Stimulated activated naive B cell treated with anti-CD40 and anti-IgM and Interleukin-4, amounts not matched to agents 10 μg/mL and 1 μg/mL and 100 μg/mL, for 72 hours (primary cell): ENCODE measurements at regions not wholly inside any gene's neighbourhood (a gene's known extent, or its start where the extent isn't known, plus 50 kb on each side); places are given as distances from the start of the nearest gene placed in this dataset.
A peak's percentile ranks its signal among the peaks of the same experiment; 100 is the strongest.

Experiments
- ATAC-seq, 2 donors: fragments of 150-1000 bp; cut with Tn5 transposase; replicated peaks; 2 replicates each; pipeline ENCODE4 v1.10.0; 2021; ENCODE audit warnings: moderate library complexity in 1 of 2
- DNase-seq: peaks from one replicate; pipeline ENCODE4 v3.0.0; 2021
- H3K27ac Mint-ChIP-seq: one replicate; pipeline ENCODE4 v1.8.0; 2022; ENCODE audit warnings: mild to moderate bottlenecking, mixed read lengths
- H3K27me3 Mint-ChIP-seq, 2 donors: one replicate each; pipeline ENCODE4 v1.8.0; 2022; ENCODE audit warnings: mixed read lengths in 2 of 2
- H3K36me3 Mint-ChIP-seq, 2 donors: one replicate each; pipeline ENCODE4 v1.8.0; 2022; ENCODE audit warnings: mixed read lengths in 2 of 2, mild to moderate bottlenecking in 1 of 2
- H3K4me1 Mint-ChIP-seq, 2 donors: one replicate each; pipeline ENCODE4 v1.8.0; 2022; ENCODE audit warnings: mixed read lengths in 2 of 2, mild to moderate bottlenecking in 1 of 2
- H3K4me3 Mint-ChIP-seq, 2 donors: one replicate each; pipeline ENCODE4 v1.8.0; 2022; ENCODE audit warnings: mild to moderate bottlenecking in 2 of 2, mixed read lengths in 2 of 2, moderate library complexity in 1 of 2
- H3K9me3 Mint-ChIP-seq, 2 donors: one replicate each; pipeline ENCODE4 v1.8.0; 2022; ENCODE audit warnings: mixed read lengths in 2 of 2, mild to moderate bottlenecking in 1 of 2

- Mint-ChIP-seq H3K4me3 (no peak overlapping the region), H3K9me3 (peaks cover 0 to 2% of the 10 kb centered on the region in 2 donors), H3K4me1 (no peaks in the 10 kb centered on the region), H3K36me3 (no peaks in the 10 kb centered on the region), H3K27me3 (peaks cover 14 to 25% of the 10 kb centered on the region in 2 donors), H3K27ac (no peak overlapping the region)
- ATAC-seq: no peak
- no peak for DNase-seq
Observed at GRCh38 chr7:118298771-118299170, 74.3 kb downstream of the ANKRD7 start.

DNA sequence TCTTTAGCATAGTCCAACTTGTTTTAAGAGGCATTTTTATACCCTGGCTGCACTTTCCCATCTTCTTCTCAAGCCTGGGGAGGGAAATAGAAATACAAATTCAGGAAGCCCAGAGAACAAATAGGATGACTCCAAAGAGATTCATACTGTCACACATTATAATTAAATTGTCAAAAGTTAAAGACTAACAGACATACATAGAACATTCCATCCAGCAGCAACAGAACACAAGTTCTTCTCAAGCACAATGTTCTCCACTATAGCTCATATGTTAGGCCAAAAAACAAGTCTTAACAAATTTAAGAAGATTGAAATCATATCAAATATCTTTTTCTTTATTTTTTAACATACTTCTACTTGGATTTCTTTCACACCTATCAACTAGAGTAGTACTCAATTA, 75.7 kb downstream of the ANKRD7 start:
- DNase-seq: no peak
- no peak for ATAC-seq
- Mint-ChIP-seq H3K4me3 (no peak overlapping the region), H3K27ac (no peak overlapping the region), H3K36me3 (no peaks in the 10 kb centered on the region), H3K9me3 (peaks cover 0 to 2% of the 10 kb centered on the region in 2 donors), H3K27me3 (peaks cover 17 to 25% of the 10 kb centered on the region in 2 donors), H3K4me1 (no peaks in the 10 kb centered on the region)

- Mint-ChIP-seq H3K36me3 (no peaks in the 10 kb centered on the region), H3K4me3 (no peak overlapping the region), H3K9me3 (peaks cover under 1 to 3% of the 10 kb centered on the region in 2 donors), H3K27ac (no peak overlapping the region), H3K4me1 (no peaks in the 10 kb centered on the region), H3K27me3 (peaks cover 6 to 15% of the 10 kb centered on the region in 2 donors)
- ATAC-seq (no peak), DNase-seq (no peak)
Observed at GRCh38 chr7:118304100-118304499, 79.6 kb downstream of the ANKRD7 start.

DNA sequence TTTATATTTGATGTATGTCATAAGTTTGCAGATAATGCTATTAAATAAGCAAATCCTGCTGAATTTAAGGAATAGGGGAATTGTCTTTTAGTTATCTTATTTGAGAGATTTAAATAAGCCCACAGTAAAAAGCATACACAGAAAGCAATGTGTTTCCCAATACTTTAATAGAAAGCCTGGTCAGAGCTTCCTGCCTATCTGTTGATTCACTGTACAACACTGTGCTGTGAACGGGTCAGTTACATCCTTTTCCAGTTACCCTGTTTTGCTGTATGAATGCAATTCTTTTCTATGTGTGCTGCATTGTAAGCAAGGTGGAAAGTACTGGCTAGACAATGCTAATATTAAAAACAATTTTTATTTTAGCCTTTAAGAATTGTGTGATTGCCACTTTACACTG, 81.2 kb downstream of the ANKRD7 start:
- Mint-ChIP-seq H3K4me1 (no peaks in the 10 kb centered on the region), H3K36me3 (peaks cover 0 to 3% of the 10 kb centered on the region in 2 donors), H3K27ac (no peak overlapping the region), H3K4me3 (no peak overlapping the region), H3K27me3 (peaks cover 0 to 17% of the 10 kb centered on the region in 2 donors), H3K9me3 (peaks cover 5 to 12% of the 10 kb centered on the region in 2 donors)
- ATAC-seq (no peak), DNase-seq (no peak)

DNA sequence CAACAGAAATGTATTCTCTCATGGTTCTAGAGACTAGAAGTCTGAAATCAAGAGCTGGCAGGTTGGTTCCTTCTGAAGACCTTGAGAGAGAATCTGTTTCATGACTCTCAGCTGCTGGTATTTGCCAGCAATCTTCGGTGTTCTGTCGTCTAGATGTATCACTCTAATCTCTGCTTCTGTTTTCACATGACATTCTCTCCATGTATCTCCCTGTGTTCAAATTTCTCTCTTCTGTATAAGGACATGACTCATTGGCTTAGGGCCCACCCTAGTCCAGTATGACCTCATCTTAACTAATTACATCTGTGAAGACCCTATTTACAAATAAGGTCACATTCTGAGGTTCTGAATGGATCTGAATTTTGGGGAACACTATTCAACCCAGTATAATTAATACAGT, 82.3 kb downstream of the ANKRD7 start:
- H3K27me3 Mint-ChIP-seq: peaks cover 0 to 17% of the 10 kb centered on the region in 2 donors
- no peak overlapping the region for H3K27ac Mint-ChIP-seq
- H3K9me3 Mint-ChIP-seq: peaks cover 5 to 12% of the 10 kb centered on the region in 2 donors
- no peak overlapping the region for H3K4me3 Mint-ChIP-seq
- no peak for DNase-seq
- no peak for ATAC-seq
- H3K36me3 Mint-ChIP-seq: peaks cover 0 to 3% of the 10 kb centered on the region in 2 donors
- H3K4me1 Mint-ChIP-seq: no peaks in the 10 kb centered on the region

GRCh38 chr7:118311121-118311836, 86.8 kb downstream of the ANKRD7 start:
- Mint-ChIP-seq H3K4me1 (peaks cover 0 to 2% of the 10 kb centered on the region in 2 donors), H3K27me3 (peaks cover 5 to 24% of the 10 kb centered on the region in 2 donors), H3K27ac (no peak overlapping the region), H3K36me3 (peaks cover 0 to 9% of the 10 kb centered on the region in 2 donors), H3K9me3 (peaks cover 14 to 16% of the 10 kb centered on the region in 2 donors), H3K4me3 (no peak overlapping the region)
- DNase-seq: no peak
- ATAC-seq: no peak

- H3K4me1 Mint-ChIP-seq: peaks cover 0 to 2% of the 10 kb centered on the region in 2 donors
- H3K36me3 Mint-ChIP-seq: peaks cover 0 to 9% of the 10 kb centered on the region in 2 donors
- peaks cover 6 to 21% of the 10 kb centered on the region in 2 donors for H3K27me3 Mint-ChIP-seq
- ATAC-seq (no peak), DNase-seq (no peak)
- peaks cover 14 to 17% of the 10 kb centered on the region in 2 donors for H3K9me3 Mint-ChIP-seq
- H3K27ac Mint-ChIP-seq: no peak overlapping the region
- no peak overlapping the region for H3K4me3 Mint-ChIP-seq
Observed at GRCh38 chr7:118312051-118312450, 87.5 kb downstream of the ANKRD7 start.

- H3K36me3 Mint-ChIP-seq: peaks cover 0 to 9% of the 10 kb centered on the region in 2 donors
- peak; percentile 41 to 81 for ATAC-seq
- H3K9me3 Mint-ChIP-seq: peaks cover 14 to 17% of the 10 kb centered on the region in 2 donors
- peaks cover 6 to 19% of the 10 kb centered on the region in 2 donors for H3K27me3 Mint-ChIP-seq
- H3K4me3 Mint-ChIP-seq: no peak overlapping the region
- no peak overlapping the region for H3K27ac Mint-ChIP-seq
- no peak for DNase-seq
- peaks cover 0 to 2% of the 10 kb centered on the region in 2 donors for H3K4me1 Mint-ChIP-seq
Observed at GRCh38 chr7:118312966-118313365, 88.5 kb downstream of the ANKRD7 start.

DNA sequence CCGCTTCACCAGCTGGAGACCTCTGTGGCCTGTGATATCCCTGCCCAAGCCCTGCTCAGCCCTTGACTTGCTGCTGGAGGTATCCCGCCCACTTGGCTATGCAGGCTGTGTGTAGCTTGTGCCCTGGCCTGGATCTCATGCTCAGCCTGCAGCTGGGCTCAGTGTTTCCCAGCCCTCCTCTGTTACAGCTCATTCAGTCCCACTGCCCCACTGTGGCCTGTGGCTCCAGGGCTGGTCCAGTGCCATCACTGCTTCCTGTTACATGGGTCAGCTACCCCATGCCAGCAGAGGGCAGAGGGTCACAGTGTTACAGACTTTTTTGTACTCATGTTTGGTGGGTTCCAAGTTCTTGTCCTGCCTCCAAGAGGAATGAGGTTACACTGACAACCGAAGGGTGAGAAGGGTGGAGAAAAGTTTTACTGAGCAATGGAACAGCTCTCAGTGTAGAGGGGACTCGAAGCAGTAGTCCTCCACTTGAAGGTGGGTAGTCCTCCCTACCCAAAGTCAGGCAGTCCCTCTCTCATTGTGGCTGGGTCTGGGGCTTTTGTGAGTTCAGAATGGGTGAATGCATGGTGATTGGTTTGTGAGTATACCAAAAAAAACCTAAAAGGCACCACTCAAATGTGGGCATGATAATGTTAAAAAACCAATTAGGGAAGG, 100.4 kb downstream of the ANKRD7 start:
- no peaks in the 10 kb centered on the region for H3K4me1 Mint-ChIP-seq
- H3K9me3 Mint-ChIP-seq: peaks cover 0 to 2% of the 10 kb centered on the region in 2 donors
- peaks cover 9 to 12% of the 10 kb centered on the region in 2 donors for H3K27me3 Mint-ChIP-seq
- ATAC-seq: no peak
- H3K27ac Mint-ChIP-seq: no peak overlapping the region
- no peaks in the 10 kb centered on the region for H3K36me3 Mint-ChIP-seq
- DNase-seq: no peak
- no peak overlapping the region for H3K4me3 Mint-ChIP-seq

GRCh38 chr7:118325450-118325808, 100.9 kb downstream of the ANKRD7 start:
- DNase-seq (no peak), ATAC-seq (no peak)
- H3K27me3 Mint-ChIP-seq: peaks cover 9 to 17% of the 10 kb centered on the region in 2 donors
- H3K36me3 Mint-ChIP-seq: no peaks in the 10 kb centered on the region
- no peak overlapping the region for H3K27ac Mint-ChIP-seq
- H3K4me3 Mint-ChIP-seq: no peak overlapping the region
- peaks cover 0 to 2% of the 10 kb centered on the region in 2 donors for H3K9me3 Mint-ChIP-seq
- no peaks in the 10 kb centered on the region for H3K4me1 Mint-ChIP-seq

DNA sequence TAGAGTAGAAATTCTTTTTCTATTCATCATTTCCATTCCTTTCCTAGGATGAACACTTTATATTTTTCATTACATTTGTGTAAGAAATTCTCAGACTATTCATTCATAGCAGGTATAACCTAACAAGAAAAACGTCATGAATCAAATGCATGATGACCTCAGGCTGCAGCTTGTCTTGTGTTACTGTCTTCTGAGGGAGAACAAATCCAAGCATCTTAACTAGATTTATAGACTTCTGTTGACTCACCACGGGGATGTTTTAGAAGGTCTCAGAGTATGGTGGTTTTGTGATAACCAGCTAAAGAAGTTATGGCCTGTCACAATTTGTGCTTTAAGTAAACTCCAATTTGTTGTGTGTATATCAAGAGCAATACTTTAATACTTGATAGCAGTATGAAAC, 102.7 kb downstream of the ANKRD7 start:
- no peak for ATAC-seq
- H3K27me3 Mint-ChIP-seq: peaks cover 4 to 12% of the 10 kb centered on the region in 2 donors
- H3K4me1 Mint-ChIP-seq: no peaks in the 10 kb centered on the region
- peaks cover 0 to 2% of the 10 kb centered on the region in 2 donors for H3K9me3 Mint-ChIP-seq
- no peak overlapping the region for H3K27ac Mint-ChIP-seq
- H3K36me3 Mint-ChIP-seq: no peaks in the 10 kb centered on the region
- no peak for DNase-seq
- H3K4me3 Mint-ChIP-seq: no peak overlapping the region

DNA sequence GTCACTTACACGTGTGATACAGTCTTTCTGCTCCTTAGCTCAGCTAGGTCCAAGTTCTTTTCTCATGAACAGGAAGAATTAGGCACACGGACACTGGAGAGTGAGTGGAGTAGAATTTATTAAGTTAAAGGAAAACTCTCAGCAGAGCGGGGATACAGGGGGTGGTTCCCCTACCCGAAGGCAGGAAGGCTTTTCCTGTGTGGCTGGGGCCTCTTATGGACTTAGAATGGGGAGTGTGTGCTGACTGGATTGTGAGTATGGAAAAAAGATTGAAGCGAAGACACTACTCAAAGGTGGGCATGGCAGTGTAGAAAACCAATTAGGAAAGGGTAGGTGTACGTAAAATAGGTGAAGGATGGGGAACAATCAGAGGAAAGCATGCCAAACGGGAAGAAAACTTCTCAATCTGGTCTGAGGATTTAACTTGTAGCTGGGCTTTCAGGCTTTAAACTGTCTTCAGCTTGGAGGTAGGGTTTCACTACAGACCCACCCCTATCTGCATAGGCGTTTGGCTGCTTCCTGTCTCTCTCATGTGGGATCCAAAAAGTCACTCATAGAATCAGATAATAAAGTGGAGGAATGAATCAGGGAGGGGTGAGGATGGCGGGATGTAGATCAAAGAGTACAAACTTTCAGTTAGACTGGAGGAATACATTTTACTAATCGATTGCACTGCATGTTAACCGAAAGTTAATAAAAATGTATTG, 104.2 kb downstream of the ANKRD7 start:
- H3K4me3 Mint-ChIP-seq: no peak overlapping the region

DNA sequence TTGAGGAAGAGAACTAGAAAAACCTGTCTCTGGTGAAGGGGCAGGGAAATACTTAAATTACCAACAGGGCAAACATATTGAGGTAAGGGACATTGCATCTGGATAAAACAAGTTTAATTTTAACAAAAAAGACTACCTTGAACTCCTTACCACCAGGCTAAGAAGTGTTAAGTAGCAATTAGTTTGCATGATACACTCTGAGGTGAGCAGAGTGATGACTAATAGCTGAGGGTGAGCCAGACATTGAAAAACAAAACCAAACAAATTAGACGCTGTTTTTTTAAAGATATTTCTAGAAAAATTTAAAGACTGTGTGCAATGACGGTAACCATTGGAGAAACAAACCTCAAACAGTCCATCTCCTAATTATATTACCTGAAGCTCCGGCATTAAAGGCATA, 105.9 kb downstream of the ANKRD7 start:
- no peak overlapping the region for H3K27ac Mint-ChIP-seq
- no peak overlapping the region for H3K4me3 Mint-ChIP-seq
- H3K27me3 Mint-ChIP-seq: peaks cover 4 to 11% of the 10 kb centered on the region in 2 donors
- peaks cover 0 to 2% of the 10 kb centered on the region in 2 donors for H3K9me3 Mint-ChIP-seq
- ATAC-seq: no peak
- no peak for DNase-seq
- no peaks in the 10 kb centered on the region for H3K4me1 Mint-ChIP-seq
- no peaks in the 10 kb centered on the region for H3K36me3 Mint-ChIP-seq

More for the DNA sequence above, 104.2 kb downstream of the ANKRD7 start:
- ATAC-seq: no peak
- no peak for DNase-seq
- no peak overlapping the region for H3K27ac Mint-ChIP-seq
- peaks cover 4 to 11% of the 10 kb centered on the region in 2 donors for H3K27me3 Mint-ChIP-seq
- H3K9me3 Mint-ChIP-seq: peaks cover 0 to 2% of the 10 kb centered on the region in 2 donors
- no peaks in the 10 kb centered on the region for H3K4me1 Mint-ChIP-seq
- no peaks in the 10 kb centered on the region for H3K36me3 Mint-ChIP-seq

DNA sequence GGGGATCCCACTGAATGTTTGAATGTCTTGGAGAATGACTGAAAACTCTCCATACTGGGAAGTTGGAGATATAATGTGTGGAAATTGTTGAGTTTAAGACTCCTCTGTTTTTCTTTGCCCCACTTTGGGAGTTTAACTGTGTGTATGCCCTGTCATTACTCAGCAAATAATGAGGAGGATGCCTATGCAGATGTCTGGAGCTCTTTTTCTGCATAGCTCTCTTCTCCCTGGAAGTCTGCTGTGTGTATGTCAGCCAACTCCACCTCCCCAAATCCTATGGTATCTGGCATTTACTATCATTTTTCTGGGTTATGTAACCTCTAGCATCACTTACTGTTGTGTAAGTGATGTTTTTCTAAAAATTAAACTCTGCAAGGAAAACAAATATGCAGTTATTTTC, 122.2 kb downstream of the ANKRD7 start:
- no peak for ATAC-seq
- H3K9me3 Mint-ChIP-seq: no peaks in the 10 kb centered on the region
- peaks cover 5 to 11% of the 10 kb centered on the region in 2 donors for H3K4me1 Mint-ChIP-seq
- no peak for DNase-seq
- H3K36me3 Mint-ChIP-seq: no peaks in the 10 kb centered on the region
- no peak overlapping the region for H3K27ac Mint-ChIP-seq
- H3K4me3 Mint-ChIP-seq: no peak overlapping the region
- H3K27me3 Mint-ChIP-seq: no peaks in the 10 kb centered on the region
